Liver (tissue), 8 donors: ENCODE measurements at regions not wholly inside any gene's neighbourhood (a gene's known extent, or its start where the extent isn't known, plus 50 kb on each side); places are given as distances from the start of the nearest gene placed in this dataset.

ENCODE experiments used
- DNase-seq: peaks from one replicate; pipeline ENCODE4 v3.0.0-alpha.2; 2017; ENCODE audit warnings: low spot score
- H3K27ac ChIP-seq, 2 donors: one replicate each; pipeline ENCODE4 v1.7.0; 2013; ENCODE audit warnings: inconsistent platforms in 2 of 2, low read length in 2 of 2, control low read depth in 1 of 2, low read depth in 1 of 2, mild to moderate bottlenecking in 1 of 2
- H3K27me3 ChIP-seq, 4 donors: one replicate each; pipeline versions ENCODE4 v1.6.1 to v1.7.0; 2013; ENCODE audit warnings: low read length in 3 of 4, inconsistent platforms in 1 of 4, mild to moderate bottlenecking in 1 of 4, moderate library complexity in 1 of 4; ENCODE audit not compliant: control insufficient read depth in 4 of 4, insufficient read depth in 4 of 4
- H3K36me3 ChIP-seq, 4 donors: one replicate each; pipeline versions ENCODE4 v1.6.1 to v1.7.0; 2013; ENCODE audit warnings: low read length in 3 of 4, mild to moderate bottlenecking in 3 of 4, low read depth in 1 of 4, moderate library complexity in 1 of 4; ENCODE audit not compliant: control insufficient read depth in 4 of 4, insufficient read depth in 3 of 4
- H3K4me1 ChIP-seq, 4 donors: one replicate each; pipeline versions ENCODE4 v1.6.1 to v1.7.0; 2013; ENCODE audit warnings: low read length in 3 of 4, mild to moderate bottlenecking in 3 of 4, moderate library complexity in 1 of 4; ENCODE audit not compliant: control insufficient read depth in 4 of 4, insufficient read depth in 4 of 4
- H3K4me3 ChIP-seq, 3 donors: one replicate each; pipeline versions ENCODE4 v1.6.1 to v1.7.0; 2013; ENCODE audit warnings: low read length in 3 of 3, control low read depth in 1 of 3, low read depth in 1 of 3, mild to moderate bottlenecking in 1 of 3
- H3K9ac ChIP-seq, 2 donors: one replicate each; pipeline ENCODE4 v1.7.0; 2013; ENCODE audit warnings: low read length in 2 of 2, mild to moderate bottlenecking in 2 of 2, moderate library complexity in 2 of 2, control low read depth in 1 of 2, low read depth in 1 of 2
- H3K9me3 ChIP-seq, 4 donors: one replicate each; pipeline versions ENCODE4 v1.6.1 to v1.7.0; 2013; ENCODE audit warnings: low read length in 3 of 4; ENCODE audit not compliant: control insufficient read depth in 4 of 4
- ATF3 ChIP-seq: IDR thresholded peaks from 2 replicates; pipeline ENCODE4 v1.6.1; 2016; ENCODE audit warnings: antibody characterized with exemption
- CTCF ChIP-seq: fragments of 150-350 bp; IDR thresholded peaks from 2 replicates; pipeline ENCODE4 v1.5.1; 2017; ENCODE audit warnings: improper control_type of control experiment, low read depth, low read length; ENCODE audit not compliant: missing input control
- EGR1 ChIP-seq, 2 donors: IDR thresholded peaks; 2 replicates each; pipeline ENCODE4 v1.6.1; 2016 to 2018; ENCODE audit warnings: antibody characterized with exemption in 2 of 2, low read depth in 2 of 2
- FOXA1 ChIP-seq: IDR thresholded peaks from 2 replicates; pipeline ENCODE4 v1.6.1; 2016; ENCODE audit warnings: antibody characterized with exemption
- FOXA2 ChIP-seq: IDR thresholded peaks from 2 replicates; pipeline ENCODE4 v1.6.1; 2016; ENCODE audit warnings: antibody characterized with exemption
- GABPA ChIP-seq, 2 donors: IDR thresholded peaks in 1 of 2; conservative IDR thresholded peaks in 1 of 2; 2 replicates each; pipeline ENCODE4 v1.6.1; 2016; ENCODE audit warnings: antibody characterized with exemption in 2 of 2, mild to moderate bottlenecking in 1 of 2, moderate library complexity in 1 of 2
- HNF4A ChIP-seq, 2 donors: conservative IDR thresholded peaks; 2 replicates each; pipeline ENCODE4 v1.6.1; 2016; ENCODE audit warnings: antibody characterized with exemption in 2 of 2, mild to moderate bottlenecking in 2 of 2
- HNF4G ChIP-seq: IDR thresholded peaks from 2 replicates; pipeline ENCODE4 v1.6.1; 2016; ENCODE audit warnings: antibody characterized with exemption
- JUND ChIP-seq, 2 donors: IDR thresholded peaks; 2 replicates each; pipeline ENCODE4 v1.6.1; 2016; ENCODE audit warnings: antibody characterized with exemption in 2 of 2
- NR2F2 ChIP-seq: IDR thresholded peaks from 2 replicates; pipeline ENCODE4 v1.6.1; 2016; ENCODE audit warnings: antibody characterized with exemption
- RAD21 ChIP-seq, 2 donors: IDR thresholded peaks; 2 replicates each; pipeline ENCODE4 v1.6.1; 2016; ENCODE audit warnings: antibody characterized with exemption in 2 of 2, mild to moderate bottlenecking in 2 of 2
- RXRA ChIP-seq, 2 donors: IDR thresholded peaks; 2 replicates each; pipeline ENCODE4 v1.6.1; 2017 to 2018; ENCODE audit warnings: antibody characterized with exemption in 2 of 2, mild to moderate bottlenecking in 1 of 2
- SP1 ChIP-seq: IDR thresholded peaks from 2 replicates; pipeline ENCODE4 v1.6.1; 2018; ENCODE audit warnings: antibody characterized with exemption, mild to moderate bottlenecking
- TAF1 ChIP-seq: conservative IDR thresholded peaks from 2 replicates; pipeline ENCODE4 v1.6.1; 2016; ENCODE audit warnings: antibody characterized with exemption, mild to moderate bottlenecking
- YY1 ChIP-seq: IDR thresholded peaks from 2 replicates; pipeline ENCODE4 v1.6.1; 2016; ENCODE audit warnings: antibody characterized with exemption, mild to moderate bottlenecking
- ZBTB33 ChIP-seq: IDR thresholded peaks from 2 replicates; pipeline ENCODE4 v1.6.1; 2016; ENCODE audit warnings: antibody characterized with exemption
- WGBS: extraction: QIAGEN DNeasy Blood & Tissue Kit; methylation state at CpG from one replicate; pipeline ENCODE4 v1.1.7; 2013; 5-methylcytosine and 5-hydroxymethylcytosine counted together
- TF ChIP-seq, protein P1 (sequence below): IDR thresholded peaks from 2 replicates; pipeline ENCODE4 v1.6.1; 2016; ENCODE audit warnings: antibody characterized with exemption
- TF ChIP-seq, protein P2 (sequence below): IDR thresholded peaks from 2 replicates; pipeline ENCODE4 v1.6.1; 2016; ENCODE audit warnings: antibody characterized with exemption, mild to moderate bottlenecking
- donor health status: healthy.
- donor health status: healthy.
- donor health status: healthy.
- donor health status: healthy.
- donor health status: healthy.

DNA sequence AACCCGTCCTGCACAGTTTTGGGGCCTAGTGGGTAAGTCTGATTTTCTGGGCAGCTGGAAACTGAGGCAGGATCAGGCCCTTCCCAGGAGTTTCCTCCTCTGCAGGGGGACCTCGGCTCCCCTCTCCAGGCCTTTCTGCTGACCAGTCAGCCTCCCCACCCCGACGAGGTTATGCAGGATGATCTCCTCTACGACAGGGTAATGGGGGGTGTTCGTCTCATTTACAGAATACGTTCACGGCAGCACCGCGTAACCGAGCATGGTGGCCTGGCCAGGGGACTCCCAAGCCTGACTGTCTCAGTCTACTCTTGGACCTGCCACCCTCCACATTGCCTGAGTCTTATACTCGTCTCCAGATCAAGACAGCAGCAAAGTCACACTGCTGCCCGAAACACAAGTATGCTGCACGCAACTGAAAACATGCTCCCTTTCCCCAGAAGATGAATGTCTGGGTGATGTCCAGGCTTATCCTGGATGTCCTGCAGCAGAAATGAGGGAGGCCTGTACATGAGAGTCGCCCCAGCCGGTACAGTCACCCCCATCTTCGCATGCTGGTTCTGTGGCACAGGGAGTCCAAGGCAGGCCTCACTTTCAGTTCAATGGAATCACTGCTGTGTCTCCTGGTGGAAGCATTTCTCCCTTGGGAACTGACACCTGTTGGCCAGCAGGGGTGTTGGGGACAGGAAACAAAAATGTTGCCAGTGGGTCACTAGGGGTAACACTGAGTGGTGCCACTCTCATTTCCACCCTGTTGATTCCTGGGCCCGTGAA lies 120.8 kb downstream of the SOX1 start:
- H3K4me1 ChIP-seq: peaks cover 0 to 4% (median 2%) of the 10 kb centered on the region in 4 donors
- no peaks in the 10 kb centered on the region for H3K27me3 ChIP-seq
- peaks cover 0 to 4% (median 2%) of the 10 kb centered on the region in 4 donors for H3K9me3 ChIP-seq
- TF ChIP-seq ZBTB33: no peak
- no peak for TF ChIP-seq HNF4A (conservative IDR thresholded peaks at IDR 0.05)
- TF ChIP-seq NR2F2: no peak
- no peak for TF ChIP-seq EGR1 (IDR thresholded peaks at IDR 0.05; ENCODE audit: low read depth in 2 of 2)
- TF ChIP-seq, protein P1, sequence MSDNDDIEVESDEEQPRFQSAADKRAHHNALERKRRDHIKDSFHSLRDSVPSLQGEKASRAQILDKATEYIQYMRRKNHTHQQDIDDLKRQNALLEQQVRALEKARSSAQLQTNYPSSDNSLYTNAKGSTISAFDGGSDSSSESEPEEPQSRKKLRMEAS: no peak
- TF ChIP-seq GABPA (IDR thresholded peaks at IDR 0.05 in 1 of 2, conservative IDR thresholded peaks at IDR 0.05 in 1 of 2): no peak
- no peak for TF ChIP-seq FOXA1
- TF ChIP-seq JUND (IDR thresholded peaks at IDR 0.05): no peak
- no peak for TF ChIP-seq CTCF
- TF ChIP-seq HNF4G: no peak
- no peak for TF ChIP-seq SP1
- TF ChIP-seq YY1: no peak
- no peak for TF ChIP-seq RXRA (IDR thresholded peaks at IDR 0.05)
- no peak for TF ChIP-seq ATF3
- TF ChIP-seq RAD21 (IDR thresholded peaks at IDR 0.05): no peak
- no peak for DNase-seq
- no peak overlapping the region for H3K27ac ChIP-seq
- WGBS: 93% methylated on average over 18 of the region's 18 CpGs
- no peak overlapping the region for H3K4me3 ChIP-seq
- no peak overlapping the region for H3K9ac ChIP-seq
- no peaks in the 10 kb centered on the region for H3K36me3 ChIP-seq

DNA sequence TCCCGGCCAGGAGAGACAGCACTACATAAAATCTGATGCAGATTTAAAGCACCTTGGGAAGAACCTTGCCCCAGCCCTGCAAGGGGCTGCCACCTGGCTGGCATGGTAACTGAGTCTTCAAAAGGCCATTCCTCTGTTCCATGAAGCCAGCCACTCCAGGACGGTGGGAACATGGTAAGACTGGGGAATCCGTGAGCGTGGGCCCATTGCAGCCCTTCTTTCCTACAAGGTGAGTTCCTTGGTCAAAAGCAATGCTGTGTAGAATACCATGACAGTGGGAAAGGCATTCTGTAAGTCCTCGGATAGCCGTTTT lies 121.3 kb downstream of the SOX1 start:
- peaks cover 0 to 4% (median 2%) of the 10 kb centered on the region in 4 donors for H3K4me1 ChIP-seq
- H3K9me3 ChIP-seq: peaks cover 0 to 4% (median 2%) of the 10 kb centered on the region in 4 donors
- no peaks in the 10 kb centered on the region for H3K36me3 ChIP-seq
- no peak overlapping the region for H3K27ac ChIP-seq
- 90% methylated on average over 6 of the region's 6 CpGs for WGBS
- H3K4me3 ChIP-seq: no peak overlapping the region
- no peak overlapping the region for H3K9ac ChIP-seq
- no peaks in the 10 kb centered on the region for H3K27me3 ChIP-seq
- DNase-seq: no peak
- TF ChIP-seq, protein P2, sequence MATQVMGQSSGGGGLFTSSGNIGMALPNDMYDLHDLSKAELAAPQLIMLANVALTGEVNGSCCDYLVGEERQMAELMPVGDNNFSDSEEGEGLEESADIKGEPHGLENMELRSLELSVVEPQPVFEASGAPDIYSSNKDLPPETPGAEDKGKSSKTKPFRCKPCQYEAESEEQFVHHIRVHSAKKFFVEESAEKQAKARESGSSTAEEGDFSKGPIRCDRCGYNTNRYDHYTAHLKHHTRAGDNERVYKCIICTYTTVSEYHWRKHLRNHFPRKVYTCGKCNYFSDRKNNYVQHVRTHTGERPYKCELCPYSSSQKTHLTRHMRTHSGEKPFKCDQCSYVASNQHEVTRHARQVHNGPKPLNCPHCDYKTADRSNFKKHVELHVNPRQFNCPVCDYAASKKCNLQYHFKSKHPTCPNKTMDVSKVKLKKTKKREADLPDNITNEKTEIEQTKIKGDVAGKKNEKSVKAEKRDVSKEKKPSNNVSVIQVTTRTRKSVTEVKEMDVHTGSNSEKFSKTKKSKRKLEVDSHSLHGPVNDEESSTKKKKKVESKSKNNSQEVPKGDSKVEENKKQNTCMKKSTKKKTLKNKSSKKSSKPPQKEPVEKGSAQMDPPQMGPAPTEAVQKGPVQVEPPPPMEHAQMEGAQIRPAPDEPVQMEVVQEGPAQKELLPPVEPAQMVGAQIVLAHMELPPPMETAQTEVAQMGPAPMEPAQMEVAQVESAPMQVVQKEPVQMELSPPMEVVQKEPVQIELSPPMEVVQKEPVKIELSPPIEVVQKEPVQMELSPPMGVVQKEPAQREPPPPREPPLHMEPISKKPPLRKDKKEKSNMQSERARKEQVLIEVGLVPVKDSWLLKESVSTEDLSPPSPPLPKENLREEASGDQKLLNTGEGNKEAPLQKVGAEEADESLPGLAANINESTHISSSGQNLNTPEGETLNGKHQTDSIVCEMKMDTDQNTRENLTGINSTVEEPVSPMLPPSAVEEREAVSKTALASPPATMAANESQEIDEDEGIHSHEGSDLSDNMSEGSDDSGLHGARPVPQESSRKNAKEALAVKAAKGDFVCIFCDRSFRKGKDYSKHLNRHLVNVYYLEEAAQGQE: no peak
- TF ChIP-seq CTCF (no peak), FOXA2 (no peak), JUND (IDR thresholded peaks at IDR 0.05) (no peak), TAF1 (no peak), EGR1 (IDR thresholded peaks at IDR 0.05; ENCODE audit: low read depth in 2 of 2) (no peak), ZBTB33 (no peak), RXRA (IDR thresholded peaks at IDR 0.05) (no peak), GABPA (IDR thresholded peaks at IDR 0.05 in 1 of 2, conservative IDR thresholded peaks at IDR 0.05 in 1 of 2) (no peak), HNF4A (conservative IDR thresholded peaks at IDR 0.05) (no peak), RAD21 (IDR thresholded peaks at IDR 0.05) (no peak), FOXA1 (no peak), YY1 (no peak)
- TF ChIP-seq, protein P1: no peak
